Activated CD4-positive, alpha-beta T cell treated with anti-CD3 and anti-CD28 coated beads for 4 hours (primary cell): ENCODE measurements at regions not wholly inside any gene's neighbourhood (a gene's known extent, or its start where the extent isn't known, plus 50 kb on each side); places are given as distances from the start of the nearest gene placed in this dataset.
"Not testable (repeated sequence)": the region's sequence is repeated elsewhere in the genome, so short reads cannot be mapped to it uniquely, and the experiment has no call there.

Experiments
- DNase-seq, 2 donors: peaks; one replicate each; pipeline ENCODE4 v3.0.0-alpha.2; 2020

DNA sequence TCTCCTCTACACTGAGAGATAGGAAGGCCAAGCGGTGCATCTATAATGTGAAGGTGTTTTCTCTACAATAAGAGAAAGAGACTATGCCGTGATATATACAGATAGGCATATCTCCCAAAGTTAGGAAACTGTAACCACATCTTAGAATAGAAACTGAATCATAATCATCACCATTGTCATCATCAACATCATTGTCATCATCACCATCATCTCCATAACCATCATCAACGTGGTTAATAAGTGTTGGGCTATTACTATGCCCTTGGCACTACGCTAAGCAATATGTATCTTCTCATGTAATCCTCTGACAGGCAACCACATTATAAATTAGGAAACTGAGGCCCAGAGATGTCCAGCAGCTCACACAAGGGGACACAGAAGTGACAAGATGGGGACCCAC is 369.9 kb downstream of the ANAPC1 start:
- DNase-seq: not testable (repeated sequence)

GRCh38 chr2:111517050-111517720 is 366.8 kb downstream of the ANAPC1 start:
- DNase-seq: not testable (repeated sequence)

- not testable (repeated sequence) for DNase-seq
These were observed 366.3 kb downstream of the ANAPC1 start for GRCh38 chr2:111517721-111518053.

DNA sequence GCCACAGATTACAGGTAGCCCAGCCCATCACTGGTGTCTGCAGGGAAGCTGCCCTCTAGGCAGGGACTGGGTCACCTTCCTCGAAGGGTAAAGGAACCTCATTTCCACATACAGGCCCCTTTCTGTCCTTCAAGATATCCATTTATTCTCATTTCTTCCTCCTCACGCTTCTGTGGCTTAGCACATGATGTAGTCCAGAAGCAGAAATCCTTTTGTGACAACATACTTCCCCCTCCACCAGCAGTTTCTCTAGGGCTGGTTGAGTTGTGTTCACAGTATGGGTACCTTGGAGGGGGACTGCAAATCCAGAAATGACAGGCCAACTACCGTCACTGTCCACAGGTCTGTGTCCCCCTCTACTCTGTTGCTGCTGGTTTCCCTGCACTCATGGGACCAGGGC is 364.9 kb downstream of the ANAPC1 start:
- no peak for DNase-seq

- DNase-seq: no peak
These were observed 361.7 kb downstream of the ANAPC1 start for GRCh38 chr2:111522231-111522768.

DNA sequence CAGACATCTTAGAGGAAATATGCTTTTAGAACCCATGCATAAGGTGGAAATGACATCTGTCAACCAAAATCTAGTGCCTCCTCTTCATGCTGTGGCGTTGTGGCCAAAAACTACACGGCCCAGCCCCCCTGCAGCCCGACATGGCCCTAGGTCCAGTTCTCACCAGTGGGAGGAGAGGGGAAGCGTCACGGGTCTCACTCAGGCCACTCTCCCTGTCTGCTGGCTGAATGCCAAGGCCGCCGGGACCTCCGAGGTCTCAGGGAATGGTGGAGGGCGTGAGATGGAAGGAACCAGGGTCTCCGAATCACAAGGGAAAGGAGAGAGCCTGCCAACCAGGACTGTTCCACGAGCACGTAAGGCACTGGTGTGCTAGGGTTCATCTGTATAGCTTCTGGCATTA is 361.0 kb downstream of the ANAPC1 start:
- no peak for DNase-seq

DNA sequence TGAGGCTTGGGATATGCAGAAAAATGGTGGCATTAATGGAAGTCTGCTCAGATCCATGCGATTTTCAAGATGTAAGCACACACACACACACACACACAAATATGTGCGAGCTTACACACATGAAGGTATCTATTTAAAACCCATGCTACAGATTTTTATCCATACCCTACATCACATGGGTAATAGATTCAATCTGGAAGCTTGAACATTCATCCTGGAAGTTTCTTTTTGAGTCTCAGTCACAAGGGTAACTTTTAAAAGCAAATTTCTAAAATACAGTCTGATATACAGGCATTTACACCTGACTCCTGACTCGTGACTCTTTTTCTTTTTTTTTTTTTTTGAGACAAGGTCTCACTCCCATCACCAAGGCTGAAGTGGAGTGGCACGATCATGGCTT is 359.0 kb downstream of the ANAPC1 start:
- not testable (repeated sequence) for DNase-seq

DNA sequence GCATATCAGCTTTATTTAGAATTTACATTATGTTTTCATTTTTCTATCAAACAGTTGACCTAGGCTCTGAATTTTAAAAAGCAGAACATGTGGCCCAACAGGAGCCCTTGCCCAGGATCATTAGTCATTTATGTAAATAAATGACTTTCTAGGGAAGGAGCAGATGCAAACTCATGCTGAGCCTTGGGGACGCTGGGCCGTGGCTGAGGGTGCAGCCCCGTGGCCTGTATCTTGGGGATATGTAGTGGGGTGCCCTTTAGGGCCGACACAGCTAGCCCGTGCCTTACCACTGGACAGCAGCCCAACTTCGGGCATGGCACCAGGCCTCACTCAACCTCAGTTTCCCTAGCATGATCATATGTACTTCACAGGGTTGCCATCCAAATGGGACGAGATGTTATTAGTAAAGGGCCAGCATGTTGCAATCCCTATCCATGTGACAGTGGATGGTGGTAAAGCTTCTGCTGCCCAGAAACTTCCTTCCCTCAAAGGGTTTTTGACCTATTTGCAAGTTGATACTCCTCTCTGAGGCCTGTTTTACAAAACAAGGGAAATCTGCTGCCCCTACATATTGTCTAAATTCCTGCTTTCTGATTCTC is 357.9 kb downstream of the ANAPC1 start:
- not testable (repeated sequence) for DNase-seq

DNA sequence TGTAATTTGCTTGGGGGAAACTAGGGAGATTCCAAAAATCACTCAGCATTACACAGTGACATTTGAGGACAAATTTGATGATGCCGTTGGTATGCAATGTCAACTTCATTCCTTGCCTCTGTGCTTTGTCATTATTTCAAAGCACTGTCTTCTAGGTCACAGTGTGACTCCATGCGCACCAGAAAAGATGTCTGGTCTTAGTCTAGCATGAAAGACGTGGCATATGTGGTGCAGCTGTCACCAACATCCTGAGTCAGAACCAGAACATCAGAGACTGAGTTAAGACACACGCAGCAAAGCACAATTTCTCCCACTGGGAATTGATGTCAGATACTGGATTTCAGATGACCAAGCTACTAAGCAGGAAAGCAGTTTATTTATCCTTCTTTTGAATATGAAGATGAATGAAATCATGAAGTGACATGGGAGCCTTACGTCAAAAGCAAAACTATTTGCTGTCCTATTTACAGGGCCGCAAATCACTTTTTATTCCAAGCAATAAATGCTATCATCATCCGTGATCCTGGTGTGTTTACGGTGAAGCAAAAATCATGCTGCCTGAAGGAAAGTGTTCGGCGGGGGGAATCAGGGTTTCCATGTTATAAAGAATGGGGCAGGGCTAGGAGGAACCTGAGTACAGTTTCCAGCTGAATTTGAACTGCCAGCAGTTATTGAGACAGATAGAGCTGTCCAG is 356.1 kb downstream of the ANAPC1 start:
- not testable (repeated sequence) for DNase-seq

DNA sequence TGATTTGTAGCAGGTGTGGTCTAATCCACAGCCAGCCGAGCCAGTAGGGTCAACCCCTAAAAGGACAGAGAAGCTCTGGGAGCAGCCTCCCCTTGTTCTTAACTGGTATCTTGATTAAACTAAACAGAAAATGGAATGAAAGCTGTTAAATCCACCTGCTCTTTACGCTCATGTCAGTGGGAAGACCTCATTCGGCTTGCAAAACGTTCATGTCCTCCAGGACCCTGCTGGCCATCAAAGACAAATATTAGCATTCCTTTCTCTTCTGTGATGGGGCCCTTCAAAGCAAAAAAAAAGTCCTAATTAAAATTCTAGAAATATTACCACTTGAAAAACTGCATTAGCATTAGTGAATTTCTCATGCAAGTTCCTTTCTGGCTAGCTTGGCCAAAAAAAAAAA is 355.0 kb downstream of the ANAPC1 start:
- not testable (repeated sequence) for DNase-seq

GRCh38 chr2:111530239-111530965 is 353.6 kb downstream of the ANAPC1 start:
- not testable (repeated sequence) for DNase-seq

- not testable (repeated sequence) for DNase-seq
These were observed 351.1 kb downstream of the ANAPC1 start for GRCh38 chr2:111532682-111533556.

- DNase-seq: not testable (repeated sequence)
These were observed 350.3 kb downstream of the ANAPC1 start for GRCh38 chr2:111533557-111534247.

DNA sequence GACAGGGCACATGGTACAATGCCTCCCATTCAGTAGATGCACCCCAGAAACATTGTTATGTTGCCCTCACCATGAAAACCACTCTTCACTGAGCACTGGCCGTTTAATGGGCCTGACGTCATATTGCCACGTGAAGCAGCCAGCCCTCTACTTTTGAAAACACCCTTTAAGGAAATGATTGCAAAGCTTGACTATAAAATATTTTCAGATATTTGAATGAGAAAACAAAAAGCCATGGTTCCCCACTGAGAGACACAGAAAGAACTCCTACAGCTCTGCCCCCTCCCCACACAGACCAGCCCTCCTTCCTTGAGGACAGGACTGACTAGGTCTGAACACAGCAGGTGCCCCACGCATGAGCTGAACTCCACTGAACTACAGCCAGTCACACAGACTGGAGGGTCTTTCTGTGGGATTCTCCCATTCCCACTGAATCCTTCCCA is 349.1 kb downstream of the ANAPC1 start:
- DNase-seq: no peak

- DNase-seq: no peak
These were observed 348.6 kb downstream of the ANAPC1 start for GRCh38 chr2:111535404-111535803.

- no peak for DNase-seq
These were observed 346.8 kb downstream of the ANAPC1 start for GRCh38 chr2:111537078-111537655.

- not testable (repeated sequence) for DNase-seq
These were observed 344.0 kb downstream of the ANAPC1 start for GRCh38 chr2:111539991-111540390.

DNA sequence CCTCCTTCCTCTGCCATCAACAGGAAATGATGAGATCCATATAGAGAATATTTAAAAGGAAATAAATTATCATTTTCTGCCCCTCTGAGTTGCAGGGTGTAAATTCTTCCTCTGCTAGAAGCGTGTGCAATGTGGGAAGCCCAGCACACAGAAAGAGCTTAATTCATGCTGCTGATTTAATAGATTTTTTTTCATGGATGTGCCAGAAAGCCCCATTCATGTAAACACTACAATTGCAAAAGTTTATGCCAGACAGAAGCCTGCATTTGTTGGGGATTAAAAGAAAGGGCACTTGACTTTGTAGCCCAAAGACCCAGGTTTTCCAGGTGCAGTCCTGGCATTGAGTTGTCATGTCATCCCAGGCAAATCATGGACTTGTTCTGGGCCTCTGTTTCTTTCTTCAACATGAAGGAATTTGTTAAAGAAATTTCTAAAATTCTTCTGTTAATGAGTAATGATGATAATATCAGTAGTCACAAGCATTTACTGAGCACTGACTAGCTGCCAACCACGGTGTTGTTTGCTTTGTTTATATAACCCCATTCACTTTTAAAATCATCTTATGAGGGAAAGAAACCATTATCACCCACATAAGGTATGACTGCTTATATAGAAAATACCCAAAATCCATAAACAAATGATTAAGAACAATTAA is 341.7 kb downstream of the ANAPC1 start:
- not testable (repeated sequence) for DNase-seq

DNA sequence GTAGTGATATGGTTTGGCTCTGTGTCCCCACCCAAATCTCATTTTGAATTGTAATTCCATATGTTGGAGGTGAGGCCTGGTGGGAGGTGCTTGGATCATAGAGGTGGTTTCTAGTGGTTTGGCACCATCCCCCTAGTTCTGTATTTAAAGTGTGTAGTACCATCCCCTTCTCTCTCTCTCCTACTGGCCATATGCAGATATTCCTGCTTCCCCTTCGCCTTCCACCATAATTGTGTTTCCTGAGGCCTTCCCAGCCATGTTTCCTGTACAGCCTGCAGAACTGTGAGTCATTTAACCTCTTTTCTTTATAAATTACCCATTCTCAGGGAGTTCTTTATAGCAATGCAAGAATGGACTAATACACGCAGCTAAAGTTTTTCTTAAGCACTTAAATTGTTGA is 340.0 kb downstream of the ANAPC1 start:
- DNase-seq: not testable (repeated sequence)

DNA sequence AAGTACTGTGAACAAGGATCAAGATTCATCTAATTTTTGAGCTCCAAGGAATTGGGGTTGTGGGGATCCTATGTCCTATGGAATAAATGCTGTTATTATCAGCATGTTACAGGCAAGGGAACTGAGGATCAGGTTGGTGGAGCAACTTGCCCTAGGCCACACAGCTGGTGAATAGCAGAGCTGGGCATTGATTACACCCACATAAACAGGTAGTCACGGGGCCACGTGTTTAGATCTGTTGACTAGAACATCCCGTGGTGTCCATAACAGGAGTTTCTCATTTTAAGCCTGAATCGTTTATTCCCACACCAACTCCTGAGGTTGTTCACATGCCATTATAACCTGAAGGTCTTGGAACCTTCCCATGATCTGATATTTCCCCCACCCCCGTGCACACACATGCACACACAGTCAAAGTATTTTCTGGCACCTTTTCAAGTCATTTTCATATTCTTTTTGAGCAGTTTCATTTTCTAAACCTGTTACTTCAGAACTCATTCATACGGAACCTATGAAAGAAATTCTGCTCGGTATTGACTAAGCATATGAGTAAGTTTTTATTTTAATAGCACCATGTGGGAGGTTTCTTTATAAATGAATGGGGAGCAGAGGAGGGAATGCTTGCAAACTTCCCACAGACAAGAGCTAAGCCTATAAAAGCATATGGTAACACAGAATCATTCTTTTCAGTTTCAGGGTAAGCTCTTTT is 338.1 kb downstream of the ANAPC1 start:
- not testable (repeated sequence) for DNase-seq
